ENCODE measurements at regions not wholly inside any gene's neighbourhood (a gene's known extent, or its start where the extent isn't known, plus 50 kb on each side); places are given as distances from the start of the nearest gene placed in this dataset.
A peak's percentile ranks its signal among the peaks of the same experiment; 100 is the strongest.

GRCh38 chr18:28961669-28962228 is 784.8 kb upstream of the CDH2 start:
- no peak for TF ChIP-seq POLR2A (IDR thresholded peaks at IDR 0.05; ENCODE audit: insufficient read depth in 1 of 2, low read depth in 2 of 2, low read length in 2 of 2)
- no peak for TF ChIP-seq ZBTB21 (CRISPR knock-in tag; IDR thresholded peaks at IDR 0.05)
- no peak for TF ChIP-seq EP300 (IDR thresholded peaks at IDR 0.05; ENCODE audit: low read depth in 2 of 2, low read length in 2 of 2)
- no peak for TF ChIP-seq EP300 (CRISPR knock-in tag; IDR thresholded peaks at IDR 0.05; ENCODE audit: borderline replicate concordance)
- TF ChIP-seq CTCF (CRISPR knock-in tag; IDR thresholded peaks at IDR 0.05) = peak; percentile 71
- TF ChIP-seq POGK (CRISPR knock-in tag; conservative IDR thresholded peaks at IDR 0.05) = no peak
- no peak for TF ChIP-seq ZNF75D (CRISPR knock-in tag; IDR thresholded peaks at IDR 0.05; ENCODE audit: borderline replicate concordance)
- TF ChIP-seq POLR2AphosphoS5 (IDR thresholded peaks at IDR 0.05; ENCODE audit: low read depth, low read length) = no peak
- no peak for TF ChIP-seq FOXK2 (IDR thresholded peaks at IDR 0.05)
- TF ChIP-seq TCF12 (IDR thresholded peaks at IDR 0.05) = no peak
- TF ChIP-seq TCF12 (CRISPR knock-in tag; IDR thresholded peaks at IDR 0.05) = no peak
- TF ChIP-seq CBFB (CRISPR knock-in tag; IDR thresholded peaks at IDR 0.05) = no peak
- TF ChIP-seq SIN3A (IDR thresholded peaks at IDR 0.05; ENCODE audit: borderline replicate concordance, low read depth, low read length) = no peak
- no peak for TF ChIP-seq ZBTB46 (CRISPR knock-in tag; IDR thresholded peaks at IDR 0.05; ENCODE audit: borderline replicate concordance)
